Suprapubic skin (tissue), 4 donors: ENCODE measurements at regions not wholly inside any gene's neighbourhood (a gene's known extent, or its start where the extent isn't known, plus 50 kb on each side); places are given as distances from the start of the nearest gene placed in this dataset.

ENCODE experiments used
- POLR2A ChIP-seq, 2 donors: fragments of 450-650 bp; IDR thresholded peaks; one replicate each; pipeline ENCODE4 v1.6.1; 2017; ENCODE audit warnings: antibody characterized with exemption in 2 of 2, mild to moderate bottlenecking in 2 of 2, moderate library complexity in 2 of 2
- POLR2AphosphoS5 ChIP-seq, 3 donors: sonication (generic); formaldehyde crosslinking; IDR thresholded peaks; one replicate each; pipeline ENCODE4 v1.6.1; 2017; ENCODE audit warnings: antibody characterized with exemption in 3 of 3
- TF ChIP-seq, protein P1 (sequence below), 2 donors: fragments of 200-600 bp in 1 of 2; fragments of 450-650 bp in 1 of 2; sonication (generic) in 1 of 2; IDR thresholded peaks; one replicate each; pipeline ENCODE4 v1.5.1; 2016 to 2019; ENCODE audit warnings: antibody characterized with exemption in 2 of 2, mild to moderate bottlenecking in 1 of 2, moderate library complexity in 1 of 2

DNA sequence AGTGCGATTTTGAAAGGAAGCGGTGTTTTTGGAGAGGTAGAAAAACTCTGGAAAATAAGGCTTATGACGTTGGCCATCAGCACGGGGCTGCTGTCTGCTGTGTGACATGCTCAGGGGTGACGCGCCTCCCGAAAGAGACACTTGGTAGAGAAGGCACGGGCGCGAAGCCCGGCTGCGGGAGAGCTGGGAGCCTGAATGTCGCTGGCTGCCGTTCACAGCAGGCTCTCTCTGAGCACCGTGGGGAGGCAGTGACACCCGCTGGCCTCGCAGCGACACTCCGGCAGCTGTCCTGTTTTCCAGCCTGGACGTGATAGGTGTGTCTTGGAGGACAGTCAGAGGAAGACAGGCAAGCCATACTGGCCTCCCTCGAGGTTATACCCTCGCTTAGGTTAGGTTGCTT, 759.1 kb upstream of the RBFOX1 start:
- TF ChIP-seq, protein P1, sequence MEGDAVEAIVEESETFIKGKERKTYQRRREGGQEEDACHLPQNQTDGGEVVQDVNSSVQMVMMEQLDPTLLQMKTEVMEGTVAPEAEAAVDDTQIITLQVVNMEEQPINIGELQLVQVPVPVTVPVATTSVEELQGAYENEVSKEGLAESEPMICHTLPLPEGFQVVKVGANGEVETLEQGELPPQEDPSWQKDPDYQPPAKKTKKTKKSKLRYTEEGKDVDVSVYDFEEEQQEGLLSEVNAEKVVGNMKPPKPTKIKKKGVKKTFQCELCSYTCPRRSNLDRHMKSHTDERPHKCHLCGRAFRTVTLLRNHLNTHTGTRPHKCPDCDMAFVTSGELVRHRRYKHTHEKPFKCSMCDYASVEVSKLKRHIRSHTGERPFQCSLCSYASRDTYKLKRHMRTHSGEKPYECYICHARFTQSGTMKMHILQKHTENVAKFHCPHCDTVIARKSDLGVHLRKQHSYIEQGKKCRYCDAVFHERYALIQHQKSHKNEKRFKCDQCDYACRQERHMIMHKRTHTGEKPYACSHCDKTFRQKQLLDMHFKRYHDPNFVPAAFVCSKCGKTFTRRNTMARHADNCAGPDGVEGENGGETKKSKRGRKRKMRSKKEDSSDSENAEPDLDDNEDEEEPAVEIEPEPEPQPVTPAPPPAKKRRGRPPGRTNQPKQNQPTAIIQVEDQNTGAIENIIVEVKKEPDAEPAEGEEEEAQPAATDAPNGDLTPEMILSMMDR (IDR thresholded peaks at IDR 0.05): no peak
- TF ChIP-seq POLR2AphosphoS5 (IDR thresholded peaks at IDR 0.05) (no peak), POLR2A (IDR thresholded peaks at IDR 0.05) (no peak)
